Stimulated activated CD4-positive, alpha-beta T cell treated with anti-CD3 and anti-CD28 coated beads, Interleukin-1b, Interleukin-23, amount 100 ng/mL, for 24 hours (primary cell): ENCODE measurements at regions not wholly inside any gene's neighbourhood (a gene's known extent, or its start where the extent isn't known, plus 50 kb on each side); places are given as distances from the start of the nearest gene placed in this dataset.

Experiments
- DNase-seq, 4 experiments: peaks; one replicate each; pipeline ENCODE4 v3.0.0-alpha.2; 2020; ENCODE audit warnings: low read depth in 4 of 4, low spot score in 1 of 4

- DNase-seq = no peak
Observed at GRCh38 chr7:39883812-39884390, 66.2 kb upstream of the CDK13 start.

- DNase-seq = no peak
Observed at GRCh38 chr7:39888171-39888853, 61.7 kb upstream of the CDK13 start.

- DNase-seq = no peak
Observed at GRCh38 chr7:39890411-39890810, 59.6 kb upstream of the CDK13 start.

- no peak for DNase-seq
Observed at GRCh38 chr7:39891894-39892293, 58.2 kb upstream of the CDK13 start.

GRCh38 chr7:39892361-39892760 lies 57.7 kb upstream of the CDK13 start:
- DNase-seq = no peak

GRCh38 chr7:39894904-39895303 lies 55.2 kb upstream of the CDK13 start:
- DNase-seq = no peak

- DNase-seq = no peak
Observed at GRCh38 chr7:39896840-39897239, 53.2 kb upstream of the CDK13 start.

- no peak for DNase-seq
Observed at GRCh38 chr7:39898867-39899266, 51.2 kb upstream of the CDK13 start.
